HG03280 (cell line): ENCODE measurements at regions not wholly inside any gene's neighbourhood (a gene's known extent, or its start where the extent isn't known, plus 50 kb on each side); places are given as distances from the start of the nearest gene placed in this dataset.
"Not testable (repeated sequence)": the region's sequence is repeated elsewhere in the genome, so short reads cannot be mapped to it uniquely, and the experiment has no call there.

Experiments
- ATAC-seq: cut with Tn5 transposase; IDR thresholded peaks from one replicate; pipeline ENCODE4 v1.9.1; 2021; ENCODE audit warnings: mild to moderate bottlenecking, moderate library complexity; ENCODE audit not compliant: unreplicated experiment

DNA sequence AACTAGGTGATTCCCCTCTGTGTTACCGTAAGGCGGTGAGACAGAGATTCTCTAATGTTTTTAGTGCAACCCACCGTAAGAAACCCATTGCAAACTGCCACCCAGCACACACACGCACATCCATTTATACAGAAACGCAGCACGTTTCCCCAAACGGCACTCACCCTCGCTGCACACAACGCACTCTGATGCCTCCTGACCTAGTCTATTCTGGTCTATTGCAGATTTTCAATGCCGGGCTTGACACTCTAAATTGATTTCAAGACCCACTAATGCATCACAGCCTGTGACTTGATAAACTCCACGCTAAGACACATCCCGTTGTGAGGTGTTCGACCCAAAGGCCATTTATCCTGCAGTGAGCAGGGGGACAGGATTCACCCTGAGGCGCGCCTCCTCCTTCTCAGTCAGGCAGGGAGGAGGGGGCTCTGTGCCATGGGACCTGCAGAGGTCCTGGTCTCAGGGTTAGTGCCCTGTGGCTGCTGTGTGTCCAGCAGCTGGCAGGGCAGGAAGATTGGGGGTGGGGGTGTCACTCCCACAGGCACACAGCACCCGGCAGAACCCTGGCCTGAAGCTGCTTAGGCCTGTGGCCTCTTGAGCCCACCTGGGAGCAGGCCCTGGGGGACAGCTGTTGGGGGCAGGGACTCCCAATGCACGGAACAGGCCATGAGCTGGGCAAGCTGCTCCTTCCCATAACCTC, 335.6 kb downstream of the PREX1 start:
- ATAC-seq: no peak

DNA sequence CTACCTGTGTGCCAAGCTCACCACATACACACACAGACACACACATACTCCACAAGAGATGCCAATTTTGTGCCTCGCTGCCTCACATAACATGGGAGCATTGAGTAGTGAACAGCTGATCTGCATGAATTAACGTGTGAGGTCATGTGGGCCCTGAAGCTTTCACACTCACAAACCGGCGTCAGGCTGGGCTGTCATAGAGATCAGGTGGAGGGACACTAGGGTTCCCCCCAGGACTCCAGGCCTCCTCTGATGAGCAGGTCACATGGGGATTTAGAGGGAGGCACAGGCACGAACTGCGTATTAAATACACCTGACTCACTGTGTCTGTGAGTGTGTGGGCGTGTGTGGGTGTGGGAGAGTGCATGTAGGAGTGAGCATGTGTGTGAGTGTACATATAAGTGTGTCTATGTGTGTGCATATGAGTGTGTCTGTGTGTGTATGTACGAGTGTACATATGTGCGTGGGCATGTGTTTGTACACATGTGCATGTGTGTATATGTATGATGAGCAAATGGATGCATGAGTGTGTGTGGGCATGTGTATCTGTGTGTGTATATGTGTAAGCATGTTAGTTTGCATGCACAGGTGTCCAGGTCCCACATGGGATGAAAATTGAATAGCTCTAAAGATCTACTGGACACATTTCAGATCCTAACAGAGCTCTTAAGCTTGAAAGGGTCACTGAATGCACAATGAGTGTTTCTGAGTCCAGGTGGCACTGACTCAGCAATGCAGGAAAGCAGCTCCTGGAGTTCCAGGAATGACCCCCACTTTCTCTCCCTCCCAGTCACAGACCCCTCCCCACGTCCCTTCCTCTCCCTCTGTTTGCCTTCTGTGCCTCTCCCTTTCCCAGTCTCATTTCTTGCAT, 336.6 kb downstream of the PREX1 start:
- ATAC-seq: no peak

DNA sequence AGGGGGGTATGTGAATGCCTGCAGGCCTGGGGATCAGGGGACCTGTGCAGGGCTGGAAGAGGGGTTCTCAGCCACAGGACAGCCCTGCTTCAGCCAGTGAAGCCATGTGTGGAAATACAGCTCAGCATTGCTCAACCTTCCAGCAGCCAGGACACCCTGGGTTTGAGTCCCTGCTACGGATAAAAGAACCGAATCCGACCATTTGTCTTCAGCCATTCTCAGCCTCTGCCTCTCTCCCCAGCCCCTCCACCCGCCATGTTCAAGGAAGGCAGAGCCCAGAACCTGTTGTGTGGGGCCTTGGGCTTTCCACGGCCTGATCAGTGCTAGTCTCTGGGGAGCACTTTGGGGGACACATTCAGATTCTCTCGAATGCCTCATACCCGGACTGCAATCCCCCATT, 337.5 kb downstream of the PREX1 start:
- ATAC-seq: not testable (repeated sequence)

DNA sequence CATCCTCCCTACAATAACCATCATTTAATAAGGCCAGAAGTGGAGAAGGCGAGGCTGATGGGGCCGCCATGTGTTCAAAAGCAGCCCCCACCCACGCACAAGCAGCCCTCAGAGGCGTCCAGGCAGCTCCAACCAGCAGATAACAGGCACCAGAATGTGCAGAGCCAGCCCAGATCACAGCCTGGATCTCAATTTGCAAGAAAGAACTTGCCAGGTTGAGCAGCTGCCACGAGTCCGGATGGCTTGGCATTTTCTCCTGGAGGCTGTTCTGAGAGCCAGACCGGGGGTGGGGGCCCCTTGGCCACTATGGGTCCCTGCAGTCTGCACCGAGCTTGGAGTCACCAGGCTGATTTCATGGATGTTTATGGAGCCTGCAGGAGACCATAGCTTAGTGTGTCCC, 338.1 kb downstream of the PREX1 start:
- ATAC-seq: no peak

DNA sequence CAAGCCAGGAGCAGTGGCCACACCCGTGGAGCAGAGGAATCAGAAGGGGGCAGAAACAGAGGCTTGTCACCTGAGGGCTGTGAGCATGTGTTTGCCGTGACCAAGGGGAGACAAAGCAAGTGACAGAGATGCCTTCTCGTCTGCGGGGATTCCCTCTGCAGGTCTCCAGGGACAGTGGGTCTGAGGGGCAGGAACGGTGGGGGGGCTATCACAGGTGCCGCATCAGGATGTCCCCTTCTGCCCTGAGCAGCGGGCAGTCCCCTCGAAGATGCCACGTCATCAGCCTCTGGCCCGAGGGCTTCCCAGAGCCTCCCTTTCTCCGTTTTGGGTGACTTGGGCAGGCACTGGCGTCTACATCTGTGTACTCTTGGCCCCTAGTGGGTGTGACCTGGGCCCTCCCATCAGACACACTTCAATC, 338.7 kb downstream of the PREX1 start:
- no peak for ATAC-seq

DNA sequence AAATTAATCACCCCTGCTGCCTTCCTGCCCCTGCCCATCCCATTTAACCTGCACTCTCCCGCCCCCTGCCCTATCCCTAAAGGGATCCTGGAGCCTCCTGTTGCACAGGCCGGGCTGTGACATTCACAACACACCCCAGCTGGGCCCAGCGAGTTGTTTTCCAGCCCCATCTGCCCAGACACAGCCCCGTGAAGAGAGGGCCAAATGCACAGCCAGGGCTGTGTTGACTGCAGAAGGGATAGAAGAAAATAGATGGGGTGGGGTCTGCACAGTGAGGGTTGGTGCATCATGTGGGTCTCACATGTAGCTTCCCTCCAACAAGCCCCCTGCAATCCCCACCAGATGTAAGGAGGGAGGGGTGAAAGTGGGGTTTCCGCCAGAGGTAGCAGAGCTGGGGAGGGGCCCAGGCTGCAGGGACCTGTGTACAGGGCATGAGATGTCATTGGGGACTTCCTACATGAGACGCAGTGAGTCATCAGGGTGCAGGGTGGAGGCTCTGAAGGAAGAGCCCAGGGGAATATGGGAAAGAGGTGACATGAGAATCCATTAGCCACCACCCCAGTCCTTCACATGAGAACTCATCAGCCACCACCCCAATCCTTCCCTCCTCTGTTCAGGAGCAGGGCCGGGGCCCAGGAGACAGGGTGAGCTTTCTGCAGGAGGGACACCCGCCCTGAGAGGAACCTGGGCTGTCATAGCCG, 339.3 kb downstream of the PREX1 start:
- not testable (repeated sequence) for ATAC-seq

DNA sequence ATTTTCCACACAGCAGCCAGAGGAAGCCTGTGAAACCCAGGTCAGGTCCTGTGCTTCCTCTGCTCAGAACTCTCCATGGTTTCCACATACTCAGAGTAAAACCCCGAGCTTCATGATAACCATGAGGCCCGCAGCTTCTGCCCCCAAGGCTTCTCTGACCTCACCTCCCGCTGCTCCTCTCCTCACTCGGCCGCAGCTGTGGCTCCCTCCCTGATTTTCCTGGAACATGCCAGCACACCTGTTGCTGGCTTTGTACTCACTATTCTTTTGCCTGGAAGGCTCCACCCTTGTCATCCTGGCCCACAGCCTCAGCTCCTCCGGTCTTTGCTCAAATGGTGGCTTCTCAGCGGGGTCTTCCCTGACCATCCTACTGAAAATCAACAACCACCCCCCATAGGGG, 341.7 kb downstream of the PREX1 start:
- ATAC-seq: no peak

DNA sequence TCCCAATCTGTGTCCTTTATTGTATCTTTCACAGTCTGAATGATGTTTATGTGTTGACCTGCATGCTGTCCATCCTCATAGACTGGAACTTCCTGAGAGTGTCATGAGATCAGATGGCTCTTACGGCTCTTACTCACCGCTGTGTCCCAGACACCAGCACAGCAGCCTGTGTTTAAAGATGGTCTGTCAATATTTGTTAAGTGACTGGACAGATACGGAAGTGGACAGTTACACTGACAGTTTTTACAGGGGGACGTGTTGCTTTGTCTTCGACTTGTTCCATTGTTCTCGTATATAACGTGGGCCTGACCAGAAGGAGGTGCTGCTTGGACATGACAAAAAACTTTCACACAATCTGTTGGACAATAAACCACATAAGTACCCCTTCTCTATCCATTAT, 342.6 kb downstream of the PREX1 start:
- not testable (repeated sequence) for ATAC-seq

DNA sequence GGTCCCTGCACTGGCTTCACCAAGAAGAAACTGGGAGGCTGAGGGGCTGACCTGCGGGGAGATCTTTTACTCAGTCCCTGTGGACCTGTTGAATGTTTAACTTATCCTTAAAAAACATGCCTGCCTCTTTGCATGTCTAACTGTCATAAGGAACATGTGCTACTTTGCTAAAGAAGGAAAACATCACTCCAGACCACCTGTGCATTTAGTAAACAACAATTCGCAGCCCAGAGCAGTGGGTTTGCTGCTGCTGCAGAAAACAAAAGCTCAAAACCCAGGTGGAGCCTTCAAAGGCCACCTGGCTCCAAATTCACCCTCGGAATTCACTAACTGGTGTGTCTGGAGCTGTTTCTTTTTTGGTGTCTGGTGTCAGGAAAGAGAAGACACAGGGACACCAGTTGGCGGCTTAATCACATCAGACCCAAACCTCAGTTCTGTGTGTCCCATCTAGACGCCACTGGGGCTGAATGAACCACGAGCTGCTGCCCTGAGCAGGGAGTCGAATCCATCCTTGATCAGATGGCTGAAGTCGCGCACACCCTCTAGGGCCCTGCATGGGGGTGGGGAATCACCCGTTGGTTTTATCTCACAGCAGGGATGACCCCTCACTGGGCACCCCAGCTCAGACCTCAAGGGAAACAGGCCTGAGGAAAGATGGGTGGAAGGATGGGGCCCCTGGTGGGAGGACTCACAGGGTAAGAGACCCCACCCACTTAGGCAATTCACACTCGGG, 344.3 kb downstream of the PREX1 start:
- ATAC-seq: no peak

DNA sequence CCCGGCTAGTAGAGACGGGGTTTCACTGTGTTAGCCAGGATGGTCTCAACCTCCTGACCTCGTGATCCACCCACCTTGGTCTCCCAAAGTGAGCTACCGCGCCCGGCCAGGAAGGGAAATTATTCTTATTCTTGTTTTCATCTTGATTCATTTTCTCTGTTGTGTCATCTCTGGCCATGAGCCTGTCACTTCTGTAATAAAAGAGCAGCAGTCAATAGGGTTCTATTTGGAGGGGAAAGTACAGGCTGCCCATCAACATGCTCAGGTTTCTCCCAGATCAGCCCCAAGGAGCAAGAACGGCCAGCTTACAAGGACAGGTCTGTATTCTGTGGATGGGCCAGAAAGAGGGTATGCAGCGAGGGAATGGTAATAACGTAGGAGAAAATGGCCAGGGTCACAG, 345.0 kb downstream of the PREX1 start:
- ATAC-seq: no peak

DNA sequence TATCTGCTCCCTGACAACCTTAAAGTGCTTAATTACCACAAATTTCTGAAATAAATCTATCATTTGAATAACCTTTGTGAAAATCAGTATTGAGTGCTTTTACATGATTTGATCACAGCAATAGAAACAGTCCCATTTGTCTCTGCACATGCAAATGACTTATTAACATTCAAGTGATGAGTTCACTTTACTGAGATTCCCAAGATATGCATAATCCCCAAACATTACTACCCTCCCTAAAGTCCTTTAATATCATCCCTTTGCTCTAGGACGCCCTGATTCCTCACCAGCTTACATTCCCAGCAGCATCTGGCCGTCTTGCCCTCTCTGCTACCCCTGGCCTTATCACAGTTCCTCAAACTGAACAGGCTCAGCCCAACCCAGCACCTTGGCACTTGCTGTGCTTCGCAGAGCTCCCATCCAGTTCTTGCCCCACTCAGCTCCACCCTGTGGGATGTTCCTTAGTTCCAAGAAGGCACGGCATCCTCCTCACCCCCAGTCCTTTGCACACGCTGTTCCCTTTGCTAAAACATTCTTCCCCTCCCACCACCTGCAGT, 347.5 kb downstream of the PREX1 start:
- ATAC-seq: no peak

DNA sequence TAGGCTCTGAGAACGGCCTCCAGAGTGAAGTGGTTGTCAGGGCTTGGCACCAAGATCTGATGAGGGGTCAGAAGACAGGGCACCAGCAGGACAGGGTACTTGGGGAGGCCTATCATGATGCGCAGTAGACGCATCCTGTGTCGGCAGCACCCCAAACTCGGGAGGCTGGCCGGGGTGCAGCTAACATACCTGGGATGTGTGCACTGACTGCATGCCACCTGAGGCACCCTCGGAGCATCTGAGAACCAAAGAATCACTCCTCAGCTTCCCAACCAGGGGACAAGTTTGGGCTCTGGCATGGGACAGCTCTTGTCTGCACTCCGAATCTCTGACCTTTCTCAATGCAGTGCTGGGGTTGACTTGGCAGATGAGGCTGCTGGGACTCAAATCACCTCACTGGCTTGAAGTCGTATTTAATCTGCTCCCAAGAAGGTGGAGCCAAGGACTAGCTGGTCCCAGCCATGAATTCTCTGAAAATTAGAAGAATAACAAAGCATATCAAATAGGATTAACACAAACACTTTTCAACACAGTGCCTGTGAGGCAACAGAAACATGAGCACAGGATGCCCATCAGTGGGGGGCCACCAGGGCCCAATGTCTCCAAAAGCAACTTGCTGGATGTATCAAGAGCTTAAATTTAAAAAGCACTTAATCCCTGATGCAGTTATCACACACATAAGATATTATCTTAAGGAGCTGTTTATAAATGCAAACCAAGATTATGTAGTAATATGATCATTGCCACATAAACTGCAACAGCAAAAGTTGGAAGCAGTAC, 348.8 kb downstream of the PREX1 start:
- ATAC-seq: no peak

DNA sequence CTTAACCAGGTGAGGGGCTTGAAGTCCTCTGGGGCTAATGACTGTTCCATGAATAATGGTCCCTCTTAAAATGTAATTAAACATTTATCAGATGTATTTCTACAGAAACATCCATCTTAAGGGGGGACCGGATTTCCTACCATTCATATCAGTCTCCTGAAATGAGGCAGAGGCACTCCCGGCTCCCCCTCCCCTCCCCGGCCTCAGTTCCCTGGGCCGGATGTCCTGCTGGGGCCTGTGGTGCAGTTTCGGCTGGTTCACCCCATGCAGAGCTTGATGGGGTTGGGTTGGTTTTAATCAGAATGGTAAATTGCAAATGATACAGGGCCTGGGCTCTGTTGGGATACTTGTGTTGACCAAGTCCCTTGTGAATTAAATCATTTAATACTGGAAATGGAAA, 349.4 kb downstream of the PREX1 start:
- no peak for ATAC-seq

DNA sequence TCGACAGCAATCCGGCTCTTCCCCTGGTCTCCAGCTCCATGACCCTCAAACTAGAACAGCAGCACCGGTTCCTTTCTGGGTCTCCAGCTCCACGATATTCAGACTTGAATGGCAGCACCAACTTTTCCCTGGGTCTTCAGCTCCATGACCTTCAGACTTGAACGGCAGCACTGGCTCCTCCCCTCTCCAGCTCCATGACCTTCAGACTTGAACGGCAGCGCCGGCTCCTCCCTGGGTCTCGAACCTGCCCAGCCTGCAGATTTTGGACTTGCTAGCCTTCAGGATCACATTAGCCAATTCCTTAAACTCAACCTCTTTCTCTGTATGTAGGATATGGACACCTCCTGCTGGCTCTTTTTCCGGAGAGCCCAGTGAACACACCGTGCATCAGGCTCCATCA, 350.9 kb downstream of the PREX1 start:
- ATAC-seq: no peak

DNA sequence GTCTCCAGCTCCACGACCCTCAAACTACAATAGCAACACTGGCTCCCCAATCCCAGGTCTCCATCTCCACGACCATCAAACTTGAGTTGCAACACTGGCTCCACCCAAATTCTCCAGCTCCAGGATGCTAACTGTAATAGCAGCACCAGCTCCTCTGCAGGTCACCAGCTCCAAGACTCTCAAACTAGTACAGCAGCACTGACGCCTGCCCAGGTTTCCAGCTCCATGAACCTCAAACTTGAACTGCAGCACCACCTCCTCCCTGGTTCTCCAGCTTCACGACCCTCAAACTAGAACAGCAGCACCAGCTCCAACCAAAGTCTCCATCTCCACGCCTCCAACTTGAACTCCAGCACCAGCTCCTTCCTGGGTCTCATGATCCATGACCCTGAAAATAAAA, 353.8 kb downstream of the PREX1 start:
- no peak for ATAC-seq

DNA sequence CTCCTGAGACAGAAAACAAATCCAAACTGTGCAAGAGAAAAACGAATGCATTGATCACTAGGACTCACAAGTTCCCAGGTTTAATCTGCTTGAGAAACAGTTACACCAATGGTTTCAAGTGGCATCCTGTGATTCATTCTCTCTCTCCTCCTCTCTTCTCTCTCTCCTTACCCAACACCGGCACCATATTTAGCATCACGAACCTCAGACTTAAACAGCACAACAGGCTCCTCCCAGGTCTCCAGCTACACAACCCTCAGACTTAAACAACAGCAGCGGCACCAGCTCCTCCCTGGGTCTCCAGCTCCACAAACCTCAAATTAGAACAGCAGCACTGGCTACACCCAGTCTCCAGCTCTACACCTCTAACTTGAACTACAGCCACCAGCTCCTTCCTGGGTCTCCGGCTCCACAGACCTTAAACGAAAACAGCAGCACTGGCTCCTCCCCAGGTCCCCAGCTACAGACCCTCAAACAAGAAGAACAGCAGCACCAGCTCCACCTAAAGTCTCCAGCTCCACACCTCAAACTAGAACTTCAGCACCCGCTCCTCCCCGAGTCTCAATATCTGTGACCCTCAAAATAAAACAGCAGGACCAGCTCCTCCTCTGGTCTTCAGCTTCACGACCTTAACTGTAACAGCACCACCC, 355.9 kb downstream of the PREX1 start:
- ATAC-seq: no peak

DNA sequence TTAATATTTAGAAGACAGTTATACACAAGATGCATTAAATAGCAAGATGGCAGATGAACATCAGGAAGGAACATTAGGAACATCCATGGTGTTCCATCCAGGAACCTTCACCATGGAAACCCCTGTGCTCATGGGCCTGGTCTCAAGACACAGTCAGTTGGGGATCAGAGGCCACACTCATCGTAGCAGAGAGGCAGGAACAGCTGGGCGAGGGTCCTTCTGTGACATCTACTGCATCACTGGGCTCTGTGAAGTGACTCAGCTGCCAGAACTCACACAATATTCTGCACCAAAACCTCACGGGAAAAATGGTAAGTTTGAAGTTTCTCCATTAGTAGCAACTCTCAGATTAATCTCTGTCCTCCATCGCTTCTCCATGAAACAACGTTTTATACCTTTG, 356.6 kb downstream of the PREX1 start:
- no peak for ATAC-seq

DNA sequence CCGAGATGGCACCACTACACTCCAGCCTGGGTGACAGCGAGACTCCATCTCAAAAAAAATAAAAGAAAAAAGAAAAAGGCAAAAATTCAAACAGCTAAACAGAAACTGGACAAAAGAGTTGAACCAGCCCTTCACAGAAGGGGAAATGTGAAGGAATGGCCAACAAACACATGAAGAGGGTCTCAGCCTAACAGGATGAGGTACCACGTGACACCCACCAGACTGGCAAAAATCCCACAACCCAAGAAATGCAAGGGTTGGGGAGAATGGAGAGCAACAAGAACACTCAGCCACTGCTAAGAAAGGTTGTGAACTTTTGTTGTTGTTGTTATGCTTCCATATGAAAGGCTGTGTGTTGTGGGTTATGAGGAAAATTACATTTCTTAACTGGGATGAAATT, 357.7 kb downstream of the PREX1 start:
- no peak for ATAC-seq

DNA sequence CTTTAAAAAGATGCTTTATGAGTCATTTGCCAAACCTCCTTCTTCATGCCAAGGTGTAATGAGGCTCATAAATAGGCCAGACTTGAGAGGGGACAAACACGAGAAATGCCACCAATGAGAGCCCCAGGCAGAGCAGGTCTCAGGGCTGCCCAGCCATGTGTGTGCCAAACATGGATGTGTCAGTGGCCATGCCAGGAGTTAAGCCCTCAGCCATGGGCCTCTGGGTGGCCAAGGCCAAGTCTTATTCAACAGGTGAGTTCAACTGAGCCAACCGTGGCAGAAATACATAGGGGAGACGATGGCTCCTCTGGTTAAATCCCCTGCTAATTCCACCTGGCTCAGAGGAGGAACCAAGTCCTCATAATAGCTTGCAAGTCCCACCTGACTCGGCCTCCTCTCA, 358.8 kb downstream of the PREX1 start:
- no peak for ATAC-seq

DNA sequence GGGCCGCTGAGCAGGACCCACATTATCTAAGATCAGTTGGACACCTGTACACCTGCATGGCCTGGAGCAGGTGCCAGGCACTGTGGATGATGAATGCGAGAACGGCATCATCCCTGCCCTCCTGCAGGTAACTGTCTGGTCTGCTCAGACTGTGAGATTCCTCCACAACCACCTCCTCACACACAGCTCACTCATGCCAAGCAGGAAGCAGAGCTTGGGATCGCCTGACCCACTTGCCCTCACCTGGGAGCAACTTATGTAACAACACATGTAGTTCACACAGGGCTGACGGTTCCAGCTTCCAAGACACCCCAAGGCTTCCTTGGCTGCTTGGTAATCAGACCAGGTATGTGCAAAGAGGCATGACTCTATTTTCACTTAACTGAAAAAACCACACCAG, 359.2 kb downstream of the PREX1 start:
- ATAC-seq: no peak
